ENCODE measurements at regions not wholly inside any gene's neighbourhood (a gene's known extent, or its start where the extent isn't known, plus 50 kb on each side); places are given as distances from the start of the nearest gene placed in this dataset.

GRCh38 chr15:69720536-69720935 lies 267.9 kb downstream of the RPLP1 start:
- intact Hi-C loops (cut with micrococcal nuclease; ENCODE audit: unreplicated experiment), result loop anchor here (5.0 to 10.0 kb wide), 2 partner anchors 118 to 236 kb away; no protein-coding TSS in a partner anchor
- H4K20me1 ChIP-seq (ENCODE audit: insufficient read depth), result no peaks in the 10 kb centered on the region
- peaks cover 19% of the 10 kb centered on the region; the same call in 1 of the 2 replicates for H3F3A ChIP-seq (ENCODE audit: insufficient read depth, low read depth)
- peak overlapping the region; percentile 49; the same call in 1 of the 2 replicates for H3K4me2 ChIP-seq
- no peaks in the 10 kb centered on the region for H3K9me2 ChIP-seq (ENCODE audit: insufficient read depth)
- peaks cover 21% of the 10 kb centered on the region for H3K4me1 ChIP-seq (replicated peaks; ENCODE audit: insufficient read depth)
- H3K9me3 ChIP-seq (ENCODE audit: insufficient read depth, low read depth), result peaks cover 7% of the 10 kb centered on the region; the same call in 1 of the 2 replicates
- H3K36me3 ChIP-seq (ENCODE audit: low read depth), result no peaks in the 10 kb centered on the region
- TF ChIP-seq EZH2 (IDR thresholded peaks at IDR 0.05; ENCODE audit: low read depth) (no peak), CTCF (conservative IDR thresholded peaks at IDR 0.05) (no peak)
- no peak overlapping the region for H2AFZ ChIP-seq
- H3K79me2 ChIP-seq (ENCODE audit: low read depth), result no peaks in the 10 kb centered on the region
- DNase-seq, result no peak
- H3K27ac ChIP-seq, result no peak overlapping the region
- ChIA-PET POLR2A (ENCODE audit: unreplicated experiment) (no interaction called here), CTCF (interaction anchor here (1.0 to 1.2 kb wide), 2 partner anchors 145 to 376 kb away, joined by 3 to 5 read pairs; no protein-coding TSS in a partner anchor)
- no TSS peak for BruUV-seq (replicated peaks)
- H3K4me3 ChIP-seq, result no peak overlapping the region
- no peaks in the 10 kb centered on the region for H3K27me3 ChIP-seq (ENCODE audit: insufficient read depth, low read depth)

GRCh38 chr15:69722924-69723323 lies 270.3 kb downstream of the RPLP1 start:
- no peak overlapping the region for H3K4me3 ChIP-seq
- H2AFZ ChIP-seq, result no peak overlapping the region
- H3K9me3 ChIP-seq (ENCODE audit: insufficient read depth, low read depth), result no peaks in the 10 kb centered on the region
- POLR2A ChIA-PET (ENCODE audit: unreplicated experiment), result no interaction called here
- H3K27me3 ChIP-seq (ENCODE audit: insufficient read depth, low read depth), result no peaks in the 10 kb centered on the region
- DNase-seq, result no peak
- H3K4me1 ChIP-seq (replicated peaks; ENCODE audit: insufficient read depth), result peaks cover 19% of the 10 kb centered on the region
- H3K9me2 ChIP-seq (ENCODE audit: insufficient read depth), result no peaks in the 10 kb centered on the region
- H3K79me2 ChIP-seq (ENCODE audit: low read depth), result no peaks in the 10 kb centered on the region
- intact Hi-C loops (cut with micrococcal nuclease; ENCODE audit: unreplicated experiment), result loop anchor here (5.0 to 10.0 kb wide), 2 partner anchors 121 to 238 kb away; no protein-coding TSS in a partner anchor
- no peak overlapping the region for H3K4me2 ChIP-seq
- BruUV-seq (replicated peaks), result no TSS peak
- no peaks in the 10 kb centered on the region for H3K36me3 ChIP-seq (ENCODE audit: low read depth)
- no peak overlapping the region for H3K27ac ChIP-seq
- no peaks in the 10 kb centered on the region for H4K20me1 ChIP-seq (ENCODE audit: insufficient read depth)
- CTCF ChIA-PET, result no interaction called here
- peaks cover 19% of the 10 kb centered on the region; the same call in 1 of the 2 replicates for H3F3A ChIP-seq (ENCODE audit: insufficient read depth, low read depth)
- TF ChIP-seq CTCF (conservative IDR thresholded peaks at IDR 0.05) (no peak), EZH2 (IDR thresholded peaks at IDR 0.05; ENCODE audit: low read depth) (no peak)

GRCh38 chr15:69723404-69724096 lies 270.9 kb downstream of the RPLP1 start:
- CTCF ChIA-PET, result no interaction called here
- no peaks in the 10 kb centered on the region for H3K36me3 ChIP-seq (ENCODE audit: low read depth)
- BruUV-seq (replicated peaks), result no TSS peak
- POLR2A ChIA-PET (ENCODE audit: unreplicated experiment), result interaction anchor here (0.9 kb wide), 1 partner anchor 374 kb away, joined by 4 read pairs; the partner anchor contains the start of gene TLE3
- H4K20me1 ChIP-seq (ENCODE audit: insufficient read depth), result no peaks in the 10 kb centered on the region
- H3K9me2 ChIP-seq (ENCODE audit: insufficient read depth), result no peaks in the 10 kb centered on the region
- no peaks in the 10 kb centered on the region for H3K27me3 ChIP-seq (ENCODE audit: insufficient read depth, low read depth)
- peaks cover 19% of the 10 kb centered on the region for H3K4me1 ChIP-seq (replicated peaks; ENCODE audit: insufficient read depth)
- H3K9me3 ChIP-seq (ENCODE audit: insufficient read depth, low read depth), result no peaks in the 10 kb centered on the region
- DNase-seq, result no peak
- TF ChIP-seq EZH2 (IDR thresholded peaks at IDR 0.05; ENCODE audit: low read depth), result no peak
- no peak for TF ChIP-seq CTCF (conservative IDR thresholded peaks at IDR 0.05)
- intact Hi-C loops (cut with micrococcal nuclease; ENCODE audit: unreplicated experiment), result loop anchor here (5.0 to 10.0 kb wide), 2 partner anchors 121 to 239 kb away; no protein-coding TSS in a partner anchor
- H2AFZ ChIP-seq, result no peak overlapping the region
- no peaks in the 10 kb centered on the region for H3K79me2 ChIP-seq (ENCODE audit: low read depth)
- no peak overlapping the region for H3K4me3 ChIP-seq
- H3K27ac ChIP-seq, result no peak overlapping the region
- peaks cover 19% of the 10 kb centered on the region; the same call in 1 of the 2 replicates for H3F3A ChIP-seq (ENCODE audit: insufficient read depth, low read depth)
- H3K4me2 ChIP-seq, result no peak overlapping the region

Data from PC-9 (cell line).